ENCODE measurements at regions not wholly inside any gene's neighbourhood (a gene's known extent, or its start where the extent isn't known, plus 50 kb on each side); places are given as distances from the start of the nearest gene placed in this dataset.

DNA sequence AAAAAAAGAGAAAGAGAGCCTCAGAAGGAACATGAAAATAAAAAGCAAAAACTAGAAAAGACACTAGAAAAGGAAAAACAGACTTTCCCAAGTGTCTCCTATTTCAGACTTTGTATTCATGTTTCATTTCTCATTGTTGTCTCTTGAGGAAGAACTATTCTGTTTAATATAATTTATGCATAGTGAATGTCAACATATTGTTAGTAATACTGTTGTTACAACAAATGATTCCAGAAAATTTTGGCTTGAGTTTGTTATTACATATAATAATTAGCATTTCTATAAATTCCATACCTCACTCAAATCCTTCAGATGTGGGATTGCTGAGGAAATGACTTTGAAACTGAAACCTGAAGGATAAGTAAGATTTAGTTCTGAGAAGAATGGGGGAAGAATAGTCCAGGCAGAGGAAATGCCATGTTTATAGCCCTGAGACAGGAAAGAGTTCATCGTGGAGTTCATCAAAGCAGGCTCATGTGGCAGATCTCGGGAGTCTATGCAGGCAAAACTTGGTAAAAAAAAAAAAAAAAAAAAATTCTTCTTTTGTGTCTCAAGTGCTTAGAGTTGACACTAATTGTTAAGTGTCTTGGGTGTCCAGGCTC lies 53.1 kb upstream of the EIF2S2 start:
- TF ChIP-seq, protein P1, sequence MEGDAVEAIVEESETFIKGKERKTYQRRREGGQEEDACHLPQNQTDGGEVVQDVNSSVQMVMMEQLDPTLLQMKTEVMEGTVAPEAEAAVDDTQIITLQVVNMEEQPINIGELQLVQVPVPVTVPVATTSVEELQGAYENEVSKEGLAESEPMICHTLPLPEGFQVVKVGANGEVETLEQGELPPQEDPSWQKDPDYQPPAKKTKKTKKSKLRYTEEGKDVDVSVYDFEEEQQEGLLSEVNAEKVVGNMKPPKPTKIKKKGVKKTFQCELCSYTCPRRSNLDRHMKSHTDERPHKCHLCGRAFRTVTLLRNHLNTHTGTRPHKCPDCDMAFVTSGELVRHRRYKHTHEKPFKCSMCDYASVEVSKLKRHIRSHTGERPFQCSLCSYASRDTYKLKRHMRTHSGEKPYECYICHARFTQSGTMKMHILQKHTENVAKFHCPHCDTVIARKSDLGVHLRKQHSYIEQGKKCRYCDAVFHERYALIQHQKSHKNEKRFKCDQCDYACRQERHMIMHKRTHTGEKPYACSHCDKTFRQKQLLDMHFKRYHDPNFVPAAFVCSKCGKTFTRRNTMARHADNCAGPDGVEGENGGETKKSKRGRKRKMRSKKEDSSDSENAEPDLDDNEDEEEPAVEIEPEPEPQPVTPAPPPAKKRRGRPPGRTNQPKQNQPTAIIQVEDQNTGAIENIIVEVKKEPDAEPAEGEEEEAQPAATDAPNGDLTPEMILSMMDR (IDR thresholded peaks at IDR 0.05; ENCODE audit: low read depth, low read length), result no peak
- no peak for TF ChIP-seq POLR2A (IDR thresholded peaks at IDR 0.05; ENCODE audit: extremely low read depth, insufficient read length)
- TF ChIP-seq, protein P2, sequence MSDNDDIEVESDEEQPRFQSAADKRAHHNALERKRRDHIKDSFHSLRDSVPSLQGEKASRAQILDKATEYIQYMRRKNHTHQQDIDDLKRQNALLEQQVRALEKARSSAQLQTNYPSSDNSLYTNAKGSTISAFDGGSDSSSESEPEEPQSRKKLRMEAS (IDR thresholded peaks at IDR 0.05; ENCODE audit: low read depth, low read length), result no peak
- TF ChIP-seq MYC (IDR thresholded peaks at IDR 0.05; ENCODE audit: low read depth, low read length), result no peak

Data from NB4 (cell line).